DMS53 treated with DMSO at 0.1 percent for 48 hours (cell line): ENCODE measurements at regions not wholly inside any gene's neighbourhood (a gene's known extent, or its start where the extent isn't known, plus 50 kb on each side); places are given as distances from the start of the nearest gene placed in this dataset.
"Not testable (repeated sequence)": the region's sequence is repeated elsewhere in the genome, so short reads cannot be mapped to it uniquely, and the experiment has no call there.

Experiments used
- DNase-seq: peaks from one replicate; lab custom pipeline; 2025; ENCODE audit not compliant: unreplicated experiment; lab: John Stamatoyannopoulos, UW

- no peak for DNase-seq
Observed at GRCh38 chr2:20949256-20949655, 94.6 kb downstream of the APOB start.

- DNase-seq = no peak
Observed at GRCh38 chr2:20946468-20946867, 97.4 kb downstream of the APOB start.

- DNase-seq = not testable (repeated sequence)
Observed at GRCh38 chr2:20943721-20944120, 100.2 kb downstream of the APOB start.

GRCh38 chr2:20942646-20943125 lies 101.2 kb downstream of the APOB start:
- DNase-seq = no peak

- DNase-seq = no peak
Observed at GRCh38 chr2:20940856-20941255, 103.0 kb downstream of the APOB start.

- DNase-seq = no peak
Observed at GRCh38 chr2:20939931-20940795, 103.7 kb downstream of the APOB start.

GRCh38 chr2:20937353-20937752 lies 106.5 kb downstream of the APOB start:
- DNase-seq = no peak

- no peak for DNase-seq
Observed at GRCh38 chr2:20935168-20935775, 108.6 kb downstream of the APOB start.

GRCh38 chr2:20934236-20934635 lies 109.6 kb downstream of the APOB start:
- no peak for DNase-seq

GRCh38 chr2:20933714-20934113 lies 110.2 kb downstream of the APOB start:
- DNase-seq = no peak

GRCh38 chr2:20931346-20931745 lies 108.4 kb upstream of the LDAH start:
- DNase-seq = no peak

GRCh38 chr2:20930928-20931327 lies 108.0 kb upstream of the LDAH start:
- DNase-seq = no peak

GRCh38 chr2:20929721-20930120 lies 106.8 kb upstream of the LDAH start:
- DNase-seq = no peak

GRCh38 chr2:20928617-20929016 lies 105.7 kb upstream of the LDAH start:
- DNase-seq = no peak

- DNase-seq = no peak
Observed at GRCh38 chr2:20925265-20925889, 102.5 kb upstream of the LDAH start.

- no peak for DNase-seq
Observed at GRCh38 chr2:20919297-20919800, 96.4 kb upstream of the LDAH start.

- no peak for DNase-seq
Observed at GRCh38 chr2:20917719-20918572, 95.0 kb upstream of the LDAH start.

GRCh38 chr2:20917287-20917660 lies 94.4 kb upstream of the LDAH start:
- no peak for DNase-seq

- DNase-seq = peak; percentile 25
Observed at GRCh38 chr2:20916604-20917286, 93.8 kb upstream of the LDAH start.

GRCh38 chr2:20915271-20915670 lies 92.4 kb upstream of the LDAH start:
- no peak for DNase-seq
